ENCODE measurements at regions not wholly inside any gene's neighbourhood (a gene's known extent, or its start where the extent isn't known, plus 50 kb on each side); places are given as distances from the start of the nearest gene placed in this dataset.
A peak's percentile ranks its signal among the peaks of the same experiment; 100 is the strongest.

- peak; percentile 100 for DNase-seq (ENCODE audit: low read depth)
These were observed 53.3 kb upstream of the AMOTL2 start for GRCh38 chr3:134427400-134428111.

- peak; percentile 85 for DNase-seq (ENCODE audit: low read depth)
These were observed 52.5 kb upstream of the AMOTL2 start for GRCh38 chr3:134426660-134427181.

- DNase-seq (ENCODE audit: low read depth): no peak
These were observed 51.7 kb upstream of the AMOTL2 start for GRCh38 chr3:134425943-134426342.

All from EH (cell line).